SK-N-SH (cell line): ENCODE measurements at regions not wholly inside any gene's neighbourhood (a gene's known extent, or its start where the extent isn't known, plus 50 kb on each side); places are given as distances from the start of the nearest gene placed in this dataset.

ENCODE experiments used
- CTCF ChIA-PET: fragments of 300-600, 350-600 bp; formaldehyde crosslinking; extraction: SDS; loops from one replicate; lab custom pipeline; 2021; lab: Yijun Ruan, JAX
- POLR2A ChIA-PET: fragments of 350-600 bp; sonication (Branson Sonifier 250); formaldehyde crosslinking; extraction: SDS; loops from one replicate; lab custom pipeline; 2020; ENCODE audit warnings: antibody characterized with exemption, inconsistent platforms; lab: Yijun Ruan, JAX
- DNase-seq: peaks from one replicate; pipeline ENCODE4 v3.0.0; 2012
- H2AFZ ChIP-seq: fragments of 200-600 bp; sonication (generic); 2 replicates; pipeline ENCODE4 v1.8.1; 2016; ENCODE audit warnings: antibody characterized with exemption, mild to moderate bottlenecking, low read depth
- H3F3A ChIP-seq: fragments of 200-600 bp; sonication (generic); replicated peaks from 2 replicates; pipeline ENCODE3; 2016; ENCODE audit warnings: antibody characterized with exemption, mild to moderate bottlenecking; ENCODE audit not compliant: insufficient read depth
- H3K27ac ChIP-seq, 2 experiments: fragments of 200-500 bp in 1 of 2; fragments of 200-600 bp in 1 of 2; sonication (Bioruptor generic) in 1 of 2; sonication (generic), shearing (Covaris generic) in 1 of 2; 2 replicates each; pipeline versions ENCODE4 v1.5.1 to v1.6.1; 2014 to 2016; ENCODE audit warnings: low read depth in 2 of 2, inconsistent platforms in 1 of 2, low read length in 1 of 2, mild to moderate bottlenecking in 1 of 2, mixed read lengths in 1 of 2
- H3K27me3 ChIP-seq: fragments of 200-600 bp; sonication (generic), shearing (Covaris generic); 2 replicates; pipeline ENCODE4 v1.6.1; 2016; ENCODE audit warnings: mixed run types; ENCODE audit not compliant: insufficient read depth
- H3K36me3 ChIP-seq, 2 experiments: fragments of 200-500 bp in 1 of 2; fragments of 200-600 bp in 1 of 2; sonication (Bioruptor generic) in 1 of 2; sonication (generic) in 1 of 2; replicated peaks in 1 of 2; 2 replicates each; pipeline versions ENCODE3 to v1.5.1; 2014 to 2016; ENCODE audit warnings: low read length in 1 of 2, mild to moderate bottlenecking in 1 of 2; ENCODE audit not compliant: insufficient read depth in 2 of 2, control insufficient read depth in 1 of 2
- H3K4me1 ChIP-seq, 2 experiments: fragments of 200-500 bp in 1 of 2; fragments of 200-600 bp in 1 of 2; sonication (Bioruptor generic) in 1 of 2; sonication (generic), shearing (Covaris generic) in 1 of 2; 2 replicates each; pipeline versions ENCODE4 v1.5.1 to v1.6.1; 2014 to 2016; ENCODE audit warnings: low read depth in 1 of 2, low read length in 1 of 2, mixed run types in 1 of 2; ENCODE audit not compliant: insufficient read depth in 2 of 2, control insufficient read depth in 1 of 2
- H3K4me2 ChIP-seq: fragments of 200-600 bp; sonication (generic), shearing (Covaris generic); 2 replicates; pipeline ENCODE4 v1.6.1; 2017; ENCODE audit warnings: mixed run types
- H3K4me3 ChIP-seq, 2 experiments: fragments of 200-500 bp in 1 of 2; fragments of 200-600 bp in 1 of 2; sonication (Bioruptor generic) in 1 of 2; sonication (generic), shearing (Covaris generic) in 1 of 2; 2 replicates each; pipeline versions ENCODE4 v1.5.1 to v1.8.1; 2014 to 2016; ENCODE audit warnings: low read depth in 2 of 2, inconsistent platforms in 1 of 2, low read length in 1 of 2, mild to moderate bottlenecking in 1 of 2, mixed read lengths in 1 of 2, moderate library complexity in 1 of 2
- H3K79me2 ChIP-seq: fragments of 200-600 bp; sonication (generic); 2 replicates; pipeline ENCODE4 v1.8.1; 2017; ENCODE audit warnings: mild to moderate bottlenecking; ENCODE audit not compliant: insufficient read depth
- H3K9ac ChIP-seq: fragments of 200-600 bp; sonication (generic); 2 replicates; pipeline ENCODE4 v1.6.1; 2017; ENCODE audit warnings: mixed run types
- H3K9me2 ChIP-seq: fragments of 200-600 bp; sonication (generic); 2 replicates; pipeline ENCODE4 v1.6.1; 2017; ENCODE audit warnings: mixed run types
- H3K9me3 ChIP-seq: fragments of 200-600 bp; sonication (generic); 2 replicates; pipeline ENCODE4 v1.6.1; 2017; ENCODE audit warnings: mixed run types, mild to moderate bottlenecking, moderate library complexity
- H4K20me1 ChIP-seq: fragments of 200-600 bp; sonication (generic); 2 replicates; pipeline ENCODE4 v1.6.1; 2017; ENCODE audit warnings: mild to moderate bottlenecking, mixed run types; ENCODE audit not compliant: insufficient read depth
- ELF1 ChIP-seq: IDR thresholded peaks from 2 replicates; pipeline ENCODE4 v1.4.0; 2012
- FOSL2 ChIP-seq: IDR thresholded peaks from 2 replicates; pipeline ENCODE4 v1.4.0; 2012; ENCODE audit warnings: low read depth, mild to moderate bottlenecking, moderate library complexity, borderline replicate concordance
- FOXJ3 ChIP-seq: sonication (generic); formaldehyde crosslinking; IDR thresholded peaks from 2 replicates; pipeline ENCODE4 v1.5.1; 2020; ENCODE audit warnings: mild to moderate bottlenecking, missing genetic modification reagents
- FOXM1 ChIP-seq: IDR thresholded peaks from 2 replicates; pipeline ENCODE4 v1.4.0; 2012; ENCODE audit warnings: low read depth, mild to moderate bottlenecking
- GABPA ChIP-seq: IDR thresholded peaks from 2 replicates; pipeline ENCODE4 v1.4.0; 2012; ENCODE audit warnings: low read depth, mild to moderate bottlenecking
- GATA2 ChIP-seq: sonication (generic); formaldehyde crosslinking; IDR thresholded peaks from 2 replicates; pipeline ENCODE4 v1.5.0; 2020; ENCODE audit warnings: mild to moderate bottlenecking, missing genetic modification reagents
- NFIC ChIP-seq: IDR thresholded peaks from 2 replicates; pipeline ENCODE4 v1.4.0; 2012; ENCODE audit warnings: borderline replicate concordance
- POLR2AphosphoS5 ChIP-seq: IDR thresholded peaks from 2 replicates; pipeline ENCODE4 v1.6.1; 2012; ENCODE audit warnings: low read depth, low read length
- RCOR1 ChIP-seq: fragments of 150-350 bp; IDR thresholded peaks from 2 replicates; pipeline ENCODE4 v1.6.1; 2017; ENCODE audit warnings: antibody characterized with exemption, low read length
- RFX5 ChIP-seq: IDR thresholded peaks from 2 replicates; pipeline ENCODE4 v1.6.1; 2012; ENCODE audit warnings: mild to moderate bottlenecking, improper control_type of control experiment, low read length
- RXRA ChIP-seq: IDR thresholded peaks from 2 replicates; pipeline ENCODE4 v1.4.0; 2012; ENCODE audit warnings: low read depth, mild to moderate bottlenecking, borderline replicate concordance
- SIN3A ChIP-seq: IDR thresholded peaks from 2 replicates; pipeline ENCODE4 v1.6.1; 2012; ENCODE audit warnings: low read depth, mild to moderate bottlenecking, low read length, moderate library complexity, borderline replicate concordance
- SMC3 ChIP-seq: IDR thresholded peaks from 2 replicates; pipeline ENCODE4 v1.6.1; 2012; ENCODE audit warnings: low read depth, low read length, improper control_type of control experiment
- TAF1 ChIP-seq: IDR thresholded peaks from 2 replicates; pipeline ENCODE4 v1.6.1; 2012; ENCODE audit warnings: low read depth, mild to moderate bottlenecking, low read length, moderate library complexity, borderline replicate concordance
- TEAD4 ChIP-seq: IDR thresholded peaks from 2 replicates; pipeline ENCODE4 v1.4.0; 2012; ENCODE audit warnings: mild to moderate bottlenecking, borderline replicate concordance; ENCODE audit not compliant: insufficient read depth
- YY1 ChIP-seq: IDR thresholded peaks from 2 replicates; pipeline ENCODE4 v1.4.0; 2012; ENCODE audit warnings: low read depth, mild to moderate bottlenecking
- WGBS: methylation state at CpG from one replicate; pipeline ENCODE4 v1.1.6; 2017; ENCODE audit warnings: low lambda C conversion rate; 5-methylcytosine and 5-hydroxymethylcytosine counted together
- TF ChIP-seq, protein P1 (sequence below): IDR thresholded peaks from 2 replicates; pipeline ENCODE4; 2012
- TF ChIP-seq, protein P2 (sequence below): fragments of 150-350 bp; IDR thresholded peaks from 2 replicates; pipeline ENCODE4 v1.6.1; 2016; ENCODE audit warnings: mild to moderate bottlenecking, low read depth, low read length
- TF ChIP-seq, protein P3 (sequence below): fragments of 200-600 bp; sonication (generic); IDR thresholded peaks from 2 replicates; pipeline ENCODE4 v1.6.1; 2017; ENCODE audit warnings: antibody characterized with exemption, mild to moderate bottlenecking, moderate library complexity
- TF ChIP-seq, protein P4 (sequence below): IDR thresholded peaks from 2 replicates; pipeline ENCODE4 v1.4.0; 2012; ENCODE audit warnings: low read depth, borderline replicate concordance

- ChIA-PET POLR2A (no interaction called here), CTCF (no interaction called here)
- 37% methylated on average over 2 of the region's 2 CpGs for WGBS
- H4K20me1 ChIP-seq, result no peaks in the 10 kb centered on the region
- no peaks in the 10 kb centered on the region for H3K36me3 ChIP-seq
- no peaks in the 10 kb centered on the region for H3K9me2 ChIP-seq
- H3K4me1 ChIP-seq, result peaks cover 0 to 5% of the 10 kb centered on the region in 2 experiments; a peak in 1 of 4 replicates
- no peaks in the 10 kb centered on the region for H3K9me3 ChIP-seq
- H3K79me2 ChIP-seq, result no peaks in the 10 kb centered on the region
- no peak overlapping the region for H3K9ac ChIP-seq
- no peak overlapping the region for H3K4me2 ChIP-seq
- no peaks in the 10 kb centered on the region for H3F3A ChIP-seq
- H3K4me3 ChIP-seq, result no peak overlapping the region
- TF ChIP-seq NFIC (no peak), FOSL2 (no peak), YY1 (no peak), TEAD4 (no peak), RFX5 (no peak), RCOR1 (no peak), FOXJ3 (CRISPR knock-in tag) (no peak), ELF1 (no peak), TAF1 (no peak), SMC3 (no peak), FOXM1 (no peak), POLR2AphosphoS5 (no peak), SIN3A (no peak), RXRA (no peak), GATA2 (CRISPR knock-in tag) (no peak), GABPA (no peak)
- TF ChIP-seq, protein P1, sequence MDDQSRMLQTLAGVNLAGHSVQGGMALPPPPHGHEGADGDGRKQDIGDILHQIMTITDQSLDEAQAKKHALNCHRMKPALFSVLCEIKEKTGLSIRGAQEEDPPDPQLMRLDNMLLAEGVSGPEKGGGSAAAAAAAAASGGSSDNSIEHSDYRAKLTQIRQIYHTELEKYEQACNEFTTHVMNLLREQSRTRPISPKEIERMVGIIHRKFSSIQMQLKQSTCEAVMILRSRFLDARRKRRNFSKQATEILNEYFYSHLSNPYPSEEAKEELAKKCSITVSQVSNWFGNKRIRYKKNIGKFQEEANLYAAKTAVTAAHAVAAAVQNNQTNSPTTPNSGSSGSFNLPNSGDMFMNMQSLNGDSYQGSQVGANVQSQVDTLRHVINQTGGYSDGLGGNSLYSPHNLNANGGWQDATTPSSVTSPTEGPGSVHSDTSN, result no peak
- TF ChIP-seq, protein P2, sequence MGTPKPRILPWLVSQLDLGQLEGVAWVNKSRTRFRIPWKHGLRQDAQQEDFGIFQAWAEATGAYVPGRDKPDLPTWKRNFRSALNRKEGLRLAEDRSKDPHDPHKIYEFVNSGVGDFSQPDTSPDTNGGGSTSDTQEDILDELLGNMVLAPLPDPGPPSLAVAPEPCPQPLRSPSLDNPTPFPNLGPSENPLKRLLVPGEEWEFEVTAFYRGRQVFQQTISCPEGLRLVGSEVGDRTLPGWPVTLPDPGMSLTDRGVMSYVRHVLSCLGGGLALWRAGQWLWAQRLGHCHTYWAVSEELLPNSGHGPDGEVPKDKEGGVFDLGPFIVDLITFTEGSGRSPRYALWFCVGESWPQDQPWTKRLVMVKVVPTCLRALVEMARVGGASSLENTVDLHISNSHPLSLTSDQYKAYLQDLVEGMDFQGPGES, result no peak
- TF ChIP-seq, protein P3, sequence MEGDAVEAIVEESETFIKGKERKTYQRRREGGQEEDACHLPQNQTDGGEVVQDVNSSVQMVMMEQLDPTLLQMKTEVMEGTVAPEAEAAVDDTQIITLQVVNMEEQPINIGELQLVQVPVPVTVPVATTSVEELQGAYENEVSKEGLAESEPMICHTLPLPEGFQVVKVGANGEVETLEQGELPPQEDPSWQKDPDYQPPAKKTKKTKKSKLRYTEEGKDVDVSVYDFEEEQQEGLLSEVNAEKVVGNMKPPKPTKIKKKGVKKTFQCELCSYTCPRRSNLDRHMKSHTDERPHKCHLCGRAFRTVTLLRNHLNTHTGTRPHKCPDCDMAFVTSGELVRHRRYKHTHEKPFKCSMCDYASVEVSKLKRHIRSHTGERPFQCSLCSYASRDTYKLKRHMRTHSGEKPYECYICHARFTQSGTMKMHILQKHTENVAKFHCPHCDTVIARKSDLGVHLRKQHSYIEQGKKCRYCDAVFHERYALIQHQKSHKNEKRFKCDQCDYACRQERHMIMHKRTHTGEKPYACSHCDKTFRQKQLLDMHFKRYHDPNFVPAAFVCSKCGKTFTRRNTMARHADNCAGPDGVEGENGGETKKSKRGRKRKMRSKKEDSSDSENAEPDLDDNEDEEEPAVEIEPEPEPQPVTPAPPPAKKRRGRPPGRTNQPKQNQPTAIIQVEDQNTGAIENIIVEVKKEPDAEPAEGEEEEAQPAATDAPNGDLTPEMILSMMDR, result no peak
- TF ChIP-seq, protein P4, sequence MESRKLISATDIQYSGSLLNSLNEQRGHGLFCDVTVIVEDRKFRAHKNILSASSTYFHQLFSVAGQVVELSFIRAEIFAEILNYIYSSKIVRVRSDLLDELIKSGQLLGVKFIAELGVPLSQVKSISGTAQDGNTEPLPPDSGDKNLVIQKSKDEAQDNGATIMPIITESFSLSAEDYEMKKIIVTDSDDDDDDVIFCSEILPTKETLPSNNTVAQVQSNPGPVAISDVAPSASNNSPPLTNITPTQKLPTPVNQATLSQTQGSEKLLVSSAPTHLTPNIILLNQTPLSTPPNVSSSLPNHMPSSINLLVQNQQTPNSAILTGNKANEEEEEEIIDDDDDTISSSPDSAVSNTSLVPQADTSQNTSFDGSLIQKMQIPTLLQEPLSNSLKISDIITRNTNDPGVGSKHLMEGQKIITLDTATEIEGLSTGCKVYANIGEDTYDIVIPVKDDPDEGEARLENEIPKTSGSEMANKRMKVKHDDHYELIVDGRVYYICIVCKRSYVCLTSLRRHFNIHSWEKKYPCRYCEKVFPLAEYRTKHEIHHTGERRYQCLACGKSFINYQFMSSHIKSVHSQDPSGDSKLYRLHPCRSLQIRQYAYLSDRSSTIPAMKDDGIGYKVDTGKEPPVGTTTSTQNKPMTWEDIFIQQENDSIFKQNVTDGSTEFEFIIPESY, result no peak
- H3K27ac ChIP-seq, result no peak overlapping the region
- DNase-seq, result no peak
- no peak overlapping the region for H2AFZ ChIP-seq
- H3K27me3 ChIP-seq, result no peaks in the 10 kb centered on the region
Observed at GRCh38 chr9:2340046-2340760, 281.4 kb upstream of the VLDLR start.
